Hepatocyte (in vitro differentiated cells): ENCODE measurements at regions not wholly inside any gene's neighbourhood (a gene's known extent, or its start where the extent isn't known, plus 50 kb on each side); places are given as distances from the start of the nearest gene placed in this dataset.

Experiments
- EZH2 ChIP-seq: fragments of 200-600 bp; sonication (generic); IDR thresholded peaks from 2 replicates; pipeline ENCODE4 v1.6.1; 2016; ENCODE audit warnings: antibody characterized with exemption, mild to moderate bottlenecking, borderline replicate concordance
- EZH2phosphoT487 ChIP-seq: fragments of 200-600 bp; sonication (generic); IDR thresholded peaks from one replicate; pipeline ENCODE4 v1.6.1; 2018; ENCODE audit warnings: antibody characterized with exemption, mild to moderate bottlenecking, low read depth, moderate library complexity; ENCODE audit not compliant: unreplicated experiment, severe bottlenecking
- TF ChIP-seq, protein P1 (sequence below): fragments of 200-600 bp; sonication (generic); IDR thresholded peaks from 2 replicates; pipeline ENCODE4 v1.5.1; 2016; ENCODE audit warnings: antibody characterized with exemption, mild to moderate bottlenecking; ENCODE audit not compliant: poor library complexity

DNA sequence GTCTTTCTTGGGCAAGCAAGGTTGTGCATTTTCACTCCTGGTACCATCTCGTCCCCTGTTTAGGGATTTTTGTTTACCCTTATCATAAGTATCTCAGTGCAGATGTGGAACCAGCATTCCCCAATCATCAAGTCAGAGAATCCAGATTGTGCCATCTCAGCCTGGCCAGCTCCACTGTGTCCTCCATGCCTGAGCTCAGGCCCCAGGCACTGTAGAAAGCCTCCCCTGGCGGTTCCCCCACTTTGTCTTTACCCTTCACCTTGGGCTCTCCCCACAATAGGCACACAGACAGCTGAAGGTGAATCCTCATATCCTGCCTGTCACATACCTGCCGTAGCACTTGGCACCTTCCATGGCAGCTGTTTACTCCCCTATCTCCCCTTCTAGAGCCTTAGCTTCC is 264.7 kb upstream of the NFE2L3 start:
- TF ChIP-seq, protein P1, sequence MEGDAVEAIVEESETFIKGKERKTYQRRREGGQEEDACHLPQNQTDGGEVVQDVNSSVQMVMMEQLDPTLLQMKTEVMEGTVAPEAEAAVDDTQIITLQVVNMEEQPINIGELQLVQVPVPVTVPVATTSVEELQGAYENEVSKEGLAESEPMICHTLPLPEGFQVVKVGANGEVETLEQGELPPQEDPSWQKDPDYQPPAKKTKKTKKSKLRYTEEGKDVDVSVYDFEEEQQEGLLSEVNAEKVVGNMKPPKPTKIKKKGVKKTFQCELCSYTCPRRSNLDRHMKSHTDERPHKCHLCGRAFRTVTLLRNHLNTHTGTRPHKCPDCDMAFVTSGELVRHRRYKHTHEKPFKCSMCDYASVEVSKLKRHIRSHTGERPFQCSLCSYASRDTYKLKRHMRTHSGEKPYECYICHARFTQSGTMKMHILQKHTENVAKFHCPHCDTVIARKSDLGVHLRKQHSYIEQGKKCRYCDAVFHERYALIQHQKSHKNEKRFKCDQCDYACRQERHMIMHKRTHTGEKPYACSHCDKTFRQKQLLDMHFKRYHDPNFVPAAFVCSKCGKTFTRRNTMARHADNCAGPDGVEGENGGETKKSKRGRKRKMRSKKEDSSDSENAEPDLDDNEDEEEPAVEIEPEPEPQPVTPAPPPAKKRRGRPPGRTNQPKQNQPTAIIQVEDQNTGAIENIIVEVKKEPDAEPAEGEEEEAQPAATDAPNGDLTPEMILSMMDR, result no peak
- no peak for TF ChIP-seq EZH2
- TF ChIP-seq EZH2phosphoT487, result no peak
